AG08396 (cell line): ENCODE measurements at regions not wholly inside any gene's neighbourhood (a gene's known extent, or its start where the extent isn't known, plus 50 kb on each side); places are given as distances from the start of the nearest gene placed in this dataset.

Source experiments
- DNase-seq: peaks from one replicate; pipeline ENCODE4 v3.0.0; 2012; ENCODE audit warnings: low spot score, mixed read lengths

- DNase-seq = no peak
These were observed 126.7 kb upstream of the NEDD9 start for GRCh38 chr6:11358904-11359830.

- no peak for DNase-seq
These were observed 124.8 kb upstream of the NEDD9 start for GRCh38 chr6:11357285-11357684.

GRCh38 chr6:11356404-11357155 is 124.1 kb upstream of the NEDD9 start:
- DNase-seq = no peak

GRCh38 chr6:11353921-11354389 is 121.5 kb upstream of the NEDD9 start:
- DNase-seq = peak; percentile 28

- DNase-seq = no peak
These were observed 117.8 kb upstream of the NEDD9 start for GRCh38 chr6:11350294-11350693.

- DNase-seq = no peak
These were observed 117.4 kb upstream of the NEDD9 start for GRCh38 chr6:11349880-11350279.

GRCh38 chr6:11346516-11346915 is 114.0 kb upstream of the NEDD9 start:
- DNase-seq = no peak

- DNase-seq = no peak
These were observed 113.1 kb upstream of the NEDD9 start for GRCh38 chr6:11345536-11345935.

GRCh38 chr6:11343963-11344723 is 111.7 kb upstream of the NEDD9 start:
- DNase-seq = no peak

GRCh38 chr6:11341867-11342266 is 109.4 kb upstream of the NEDD9 start:
- DNase-seq = no peak

- no peak for DNase-seq
These were observed 108.8 kb upstream of the NEDD9 start for GRCh38 chr6:11341303-11341702.

GRCh38 chr6:11339380-11339779 is 106.9 kb upstream of the NEDD9 start:
- no peak for DNase-seq

- DNase-seq = no peak
These were observed 104.8 kb upstream of the NEDD9 start for GRCh38 chr6:11337306-11337705.

- no peak for DNase-seq
These were observed 103.4 kb upstream of the NEDD9 start for GRCh38 chr6:11335826-11336225.

GRCh38 chr6:11333132-11333849 is 100.8 kb upstream of the NEDD9 start:
- DNase-seq = no peak

GRCh38 chr6:11332463-11332862 is 100.0 kb upstream of the NEDD9 start:
- no peak for DNase-seq

GRCh38 chr6:11331111-11331510 is 98.6 kb upstream of the NEDD9 start:
- DNase-seq = no peak

GRCh38 chr6:11330413-11330760 is 97.9 kb upstream of the NEDD9 start:
- no peak for DNase-seq

- DNase-seq = no peak
These were observed 97.4 kb upstream of the NEDD9 start for GRCh38 chr6:11329726-11330412.

- DNase-seq = peak; percentile 57
These were observed 96.3 kb upstream of the NEDD9 start for GRCh38 chr6:11328613-11329247.

- DNase-seq = no peak
These were observed 95.5 kb upstream of the NEDD9 start for GRCh38 chr6:11327961-11328360.
